Mammary epithelial cell (primary cell): ENCODE measurements at regions not wholly inside any gene's neighbourhood (a gene's known extent, or its start where the extent isn't known, plus 50 kb on each side); places are given as distances from the start of the nearest gene placed in this dataset.

ENCODE experiments used
- EZH2 ChIP-seq: IDR thresholded peaks from 2 replicates; pipeline ENCODE4 v1.6.1; 2012; ENCODE audit warnings: low read length, inconsistent platforms, borderline replicate concordance
- TF ChIP-seq, protein P1 (sequence below), 2 donors: IDR thresholded peaks in 1 of 2; conservative IDR thresholded peaks in 1 of 2; 2 replicates each; pipeline ENCODE4 v1.5.1; 2011 to 2012; ENCODE audit warnings: inconsistent platforms in 2 of 2, low read length in 2 of 2, mild to moderate bottlenecking in 2 of 2, control low read depth in 1 of 2, low read depth in 1 of 2; ENCODE audit not compliant: insufficient read depth in 1 of 2; ENCODE audit errors: extremely low read depth in 1 of 2

DNA sequence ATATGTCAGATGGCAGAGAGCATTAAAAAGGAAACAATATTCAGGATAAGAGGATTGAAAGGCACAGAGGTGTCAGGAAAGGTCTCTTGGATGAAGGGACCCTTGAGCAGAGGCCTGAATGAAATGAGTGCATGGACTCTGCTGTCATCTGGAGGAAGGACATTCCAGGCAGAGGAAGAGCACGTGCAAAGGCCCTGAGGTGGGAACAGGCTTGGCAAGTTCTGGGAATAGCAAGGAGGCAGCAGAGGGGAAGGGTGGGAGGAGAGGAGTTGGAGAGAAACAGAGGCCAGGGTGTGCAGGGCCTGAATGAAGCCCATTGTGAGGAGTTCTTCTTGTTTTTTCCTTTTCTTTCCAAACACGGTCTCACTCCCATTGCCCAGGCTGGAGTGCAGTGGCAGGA lies 59.0 kb upstream of the RUNX3 start:
- TF ChIP-seq, protein P1, sequence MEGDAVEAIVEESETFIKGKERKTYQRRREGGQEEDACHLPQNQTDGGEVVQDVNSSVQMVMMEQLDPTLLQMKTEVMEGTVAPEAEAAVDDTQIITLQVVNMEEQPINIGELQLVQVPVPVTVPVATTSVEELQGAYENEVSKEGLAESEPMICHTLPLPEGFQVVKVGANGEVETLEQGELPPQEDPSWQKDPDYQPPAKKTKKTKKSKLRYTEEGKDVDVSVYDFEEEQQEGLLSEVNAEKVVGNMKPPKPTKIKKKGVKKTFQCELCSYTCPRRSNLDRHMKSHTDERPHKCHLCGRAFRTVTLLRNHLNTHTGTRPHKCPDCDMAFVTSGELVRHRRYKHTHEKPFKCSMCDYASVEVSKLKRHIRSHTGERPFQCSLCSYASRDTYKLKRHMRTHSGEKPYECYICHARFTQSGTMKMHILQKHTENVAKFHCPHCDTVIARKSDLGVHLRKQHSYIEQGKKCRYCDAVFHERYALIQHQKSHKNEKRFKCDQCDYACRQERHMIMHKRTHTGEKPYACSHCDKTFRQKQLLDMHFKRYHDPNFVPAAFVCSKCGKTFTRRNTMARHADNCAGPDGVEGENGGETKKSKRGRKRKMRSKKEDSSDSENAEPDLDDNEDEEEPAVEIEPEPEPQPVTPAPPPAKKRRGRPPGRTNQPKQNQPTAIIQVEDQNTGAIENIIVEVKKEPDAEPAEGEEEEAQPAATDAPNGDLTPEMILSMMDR (conservative IDR thresholded peaks at IDR 0.05 in 1 of 2, IDR thresholded peaks at IDR 0.05 in 1 of 2; ENCODE audit: extremely low read depth in 1 of 2, insufficient read depth in 1 of 2, low read depth in 1 of 2, low read length in 2 of 2), result no peak
- no peak for TF ChIP-seq EZH2
